Osteoblast (primary cell): ENCODE measurements at regions not wholly inside any gene's neighbourhood (a gene's known extent, or its start where the extent isn't known, plus 50 kb on each side); places are given as distances from the start of the nearest gene placed in this dataset.

Experiments
- DNase-seq: peaks from one replicate; pipeline ENCODE4 v3.0.0; 2011; ENCODE audit warnings: low spot score, mixed read lengths; ENCODE audit not compliant: insufficient read length; ENCODE audit errors: missing footprints
- H2AFZ ChIP-seq: 2 replicates; pipeline ENCODE4 v1.6.0; 2011; ENCODE audit warnings: mild to moderate bottlenecking, low read length
- H3K27ac ChIP-seq: 2 replicates; pipeline ENCODE4 v1.5.1; 2011; ENCODE audit warnings: mild to moderate bottlenecking, low read depth, low read length, moderate library complexity
- H3K27me3 ChIP-seq: 2 replicates; pipeline ENCODE4 v1.6.0; 2012; ENCODE audit warnings: mild to moderate bottlenecking, control low read depth, inconsistent platforms, low read length, moderate library complexity; ENCODE audit not compliant: insufficient read depth
- H3K36me3 ChIP-seq: 2 replicates; pipeline ENCODE4 v1.5.1; 2011; ENCODE audit warnings: mild to moderate bottlenecking, low read length, control low read depth, moderate library complexity; ENCODE audit not compliant: insufficient read depth
- H3K4me1 ChIP-seq: 2 replicates; pipeline ENCODE4 v1.5.1; 2011; ENCODE audit warnings: mild to moderate bottlenecking, low read length, control low read depth, moderate library complexity; ENCODE audit not compliant: insufficient read depth
- H3K4me2 ChIP-seq: 2 replicates; pipeline ENCODE4 v1.6.0; 2011; ENCODE audit warnings: mild to moderate bottlenecking, low read length; ENCODE audit not compliant: insufficient read depth
- H3K4me3 ChIP-seq: fragments of 200-600 bp; sonication (generic); 3 replicates; pipeline ENCODE4 v1.5.1; 2012; ENCODE audit warnings: mild to moderate bottlenecking, low read length, inconsistent platforms; ENCODE audit not compliant: insufficient read depth
- H3K79me2 ChIP-seq: 2 replicates; pipeline ENCODE4 v1.6.0; 2012; ENCODE audit warnings: mild to moderate bottlenecking, low read length, control low read depth, inconsistent platforms; ENCODE audit not compliant: insufficient read depth
- H3K9me3 ChIP-seq: 2 replicates; pipeline ENCODE4 v1.5.1; 2011; ENCODE audit warnings: low read depth, low read length, control low read depth
- H4K20me1 ChIP-seq: 2 replicates; pipeline ENCODE4 v1.6.0; 2012; ENCODE audit warnings: mild to moderate bottlenecking, low read length, control low read depth; ENCODE audit not compliant: insufficient read depth
- TF ChIP-seq, protein P1 (sequence below): IDR thresholded peaks from 2 replicates; pipeline ENCODE4 v1.5.1; 2011; ENCODE audit warnings: mild to moderate bottlenecking, low read depth, low read length, moderate library complexity; ENCODE audit errors: extremely low read depth

- Histone ChIP-seq H3K4me3 (no peak overlapping the region), H3K4me1 (no peaks in the 10 kb centered on the region), H3K36me3 (no peaks in the 10 kb centered on the region), H4K20me1 (no peaks in the 10 kb centered on the region), H3K27ac (no peak overlapping the region), H3K4me2 (no peak overlapping the region), H2AFZ (no peak overlapping the region), H3K9me3 (no peaks in the 10 kb centered on the region), H3K79me2 (no peaks in the 10 kb centered on the region), H3K27me3 (no peaks in the 10 kb centered on the region)
- TF ChIP-seq, protein P1, sequence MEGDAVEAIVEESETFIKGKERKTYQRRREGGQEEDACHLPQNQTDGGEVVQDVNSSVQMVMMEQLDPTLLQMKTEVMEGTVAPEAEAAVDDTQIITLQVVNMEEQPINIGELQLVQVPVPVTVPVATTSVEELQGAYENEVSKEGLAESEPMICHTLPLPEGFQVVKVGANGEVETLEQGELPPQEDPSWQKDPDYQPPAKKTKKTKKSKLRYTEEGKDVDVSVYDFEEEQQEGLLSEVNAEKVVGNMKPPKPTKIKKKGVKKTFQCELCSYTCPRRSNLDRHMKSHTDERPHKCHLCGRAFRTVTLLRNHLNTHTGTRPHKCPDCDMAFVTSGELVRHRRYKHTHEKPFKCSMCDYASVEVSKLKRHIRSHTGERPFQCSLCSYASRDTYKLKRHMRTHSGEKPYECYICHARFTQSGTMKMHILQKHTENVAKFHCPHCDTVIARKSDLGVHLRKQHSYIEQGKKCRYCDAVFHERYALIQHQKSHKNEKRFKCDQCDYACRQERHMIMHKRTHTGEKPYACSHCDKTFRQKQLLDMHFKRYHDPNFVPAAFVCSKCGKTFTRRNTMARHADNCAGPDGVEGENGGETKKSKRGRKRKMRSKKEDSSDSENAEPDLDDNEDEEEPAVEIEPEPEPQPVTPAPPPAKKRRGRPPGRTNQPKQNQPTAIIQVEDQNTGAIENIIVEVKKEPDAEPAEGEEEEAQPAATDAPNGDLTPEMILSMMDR: no peak
- no peak for DNase-seq
Observed at GRCh38 chr2:7881063-7881462, 800.8 kb upstream of the ID2 start.

- Histone ChIP-seq H3K79me2 (no peaks in the 10 kb centered on the region), H3K4me1 (no peaks in the 10 kb centered on the region), H2AFZ (no peak overlapping the region), H3K4me3 (no peak overlapping the region), H3K4me2 (no peak overlapping the region), H3K27ac (no peak overlapping the region), H3K27me3 (no peaks in the 10 kb centered on the region), H3K36me3 (no peaks in the 10 kb centered on the region), H3K9me3 (no peaks in the 10 kb centered on the region), H4K20me1 (no peaks in the 10 kb centered on the region)
- TF ChIP-seq, protein P1: no peak
- no peak for DNase-seq
Observed at GRCh38 chr2:7881466-7881865, 800.4 kb upstream of the ID2 start.

- H3K4me2 ChIP-seq: no peak overlapping the region
- no peaks in the 10 kb centered on the region for H3K79me2 ChIP-seq
- no peaks in the 10 kb centered on the region for H3K36me3 ChIP-seq
- H3K27me3 ChIP-seq: no peaks in the 10 kb centered on the region
- H3K4me3 ChIP-seq: no peak overlapping the region
- no peak for DNase-seq
- H3K9me3 ChIP-seq: no peaks in the 10 kb centered on the region
- no peak overlapping the region for H3K27ac ChIP-seq
- no peaks in the 10 kb centered on the region for H4K20me1 ChIP-seq
- TF ChIP-seq, protein P1: no peak
- H2AFZ ChIP-seq: no peak overlapping the region
- H3K4me1 ChIP-seq: no peaks in the 10 kb centered on the region
Observed at GRCh38 chr2:7882296-7882695, 799.6 kb upstream of the ID2 start.

DNA sequence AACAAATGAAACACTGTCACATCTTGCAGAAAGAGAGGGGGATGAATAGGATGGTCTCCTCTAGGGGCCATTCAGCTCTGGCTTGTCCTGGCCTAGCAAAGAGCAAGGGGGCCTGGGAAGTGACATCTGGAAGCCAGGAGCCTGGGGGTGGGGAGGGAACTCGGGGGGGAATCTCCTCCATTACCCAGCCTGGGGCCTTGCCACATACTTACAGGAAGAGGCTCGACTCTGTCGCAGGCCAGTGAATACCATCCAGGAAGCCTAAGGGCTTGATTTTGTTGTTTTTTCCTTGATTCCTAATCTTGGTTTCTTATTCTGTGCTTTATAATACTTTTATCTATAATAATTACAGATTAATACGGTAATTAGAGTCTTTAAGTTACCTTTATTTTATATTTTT is 797.5 kb upstream of the ID2 start:
- H3K27me3 ChIP-seq: no peaks in the 10 kb centered on the region
- no peak for DNase-seq
- no peaks in the 10 kb centered on the region for H3K36me3 ChIP-seq
- H3K27ac ChIP-seq: no peak overlapping the region
- TF ChIP-seq, protein P1: no peak
- no peak overlapping the region for H3K4me2 ChIP-seq
- H3K79me2 ChIP-seq: no peaks in the 10 kb centered on the region
- H3K4me3 ChIP-seq: no peak overlapping the region
- no peaks in the 10 kb centered on the region for H3K9me3 ChIP-seq
- no peaks in the 10 kb centered on the region for H3K4me1 ChIP-seq
- H2AFZ ChIP-seq: no peak overlapping the region
- no peaks in the 10 kb centered on the region for H4K20me1 ChIP-seq
